Mesenchymal stem cell (in vitro differentiated cells and primary cell): ENCODE measurements at regions not wholly inside any gene's neighbourhood (a gene's known extent, or its start where the extent isn't known, plus 50 kb on each side); places are given as distances from the start of the nearest gene placed in this dataset.

Experiments used
- DNase-seq: peaks from one replicate; pipeline ENCODE4 v3.0.0-alpha.2; 2013
- H2AFZ ChIP-seq: one replicate; pipeline ENCODE4 v1.6.1; 2013; ENCODE audit warnings: low read depth, mild to moderate bottlenecking, control low read depth, inconsistent platforms, low read length, moderate library complexity
- H2AK5ac ChIP-seq: 2 replicates; pipeline ENCODE4 v1.6.1; 2013; ENCODE audit warnings: low read length, moderate library complexity, mild to moderate bottlenecking, inconsistent platforms; ENCODE audit not compliant: severe bottlenecking
- H2BK120ac ChIP-seq: one replicate; pipeline ENCODE4 v1.6.1; 2013; ENCODE audit warnings: low read depth, mild to moderate bottlenecking, inconsistent platforms, low read length, moderate library complexity
- H2BK12ac ChIP-seq, 2 experiments: one replicate each; pipeline ENCODE4 v1.6.1; 2013; ENCODE audit warnings: inconsistent platforms in 2 of 2, low read length in 2 of 2, mild to moderate bottlenecking in 2 of 2, moderate library complexity in 2 of 2, control low read depth in 1 of 2
- H2BK15ac ChIP-seq: one replicate; pipeline ENCODE4 v1.6.1; 2013; ENCODE audit warnings: mild to moderate bottlenecking, low read depth, inconsistent platforms; ENCODE audit not compliant: poor library complexity, severe bottlenecking
- H2BK5ac ChIP-seq: 2 replicates; pipeline ENCODE4 v1.6.1; 2013; ENCODE audit warnings: low read depth, mild to moderate bottlenecking, low read length, control low read depth, inconsistent platforms; ENCODE audit not compliant: poor library complexity, severe bottlenecking
- H3K14ac ChIP-seq, 2 experiments: one replicate each; pipeline ENCODE4 v1.6.1; 2013; ENCODE audit warnings: inconsistent platforms in 2 of 2, low read length in 2 of 2, control low read depth in 1 of 2, mild to moderate bottlenecking in 1 of 2, moderate library complexity in 1 of 2
- H3K18ac ChIP-seq, 2 experiments: one replicate each; pipeline ENCODE4 v1.6.1; 2013; ENCODE audit warnings: inconsistent platforms in 2 of 2, low read length in 2 of 2, control low read depth in 1 of 2, low read depth in 1 of 2, mild to moderate bottlenecking in 1 of 2
- H3K23ac ChIP-seq, 2 experiments: one replicate each; pipeline ENCODE4 v1.6.1; 2013; ENCODE audit warnings: inconsistent platforms in 2 of 2, low read length in 2 of 2, mild to moderate bottlenecking in 2 of 2, moderate library complexity in 2 of 2, control low read depth in 1 of 2
- H3K27ac ChIP-seq: 2 replicates; pipeline ENCODE4 v1.5.1; 2013; ENCODE audit warnings: mild to moderate bottlenecking, moderate library complexity, low read length, control low read depth, inconsistent platforms; ENCODE audit not compliant: poor library complexity, severe bottlenecking
- H3K27me3 ChIP-seq, 2 experiments: 2 replicates each; pipeline versions ENCODE4 v1.6.1 to v1.7.0; 2013; ENCODE audit warnings: low read length in 2 of 2, mild to moderate bottlenecking in 2 of 2, moderate library complexity in 2 of 2, control low read depth in 1 of 2, inconsistent platforms in 1 of 2; ENCODE audit not compliant: control insufficient read depth in 1 of 2, insufficient read depth in 1 of 2
- H3K36me3 ChIP-seq, 2 experiments: 2 replicates each; pipeline versions ENCODE4 v1.6.1 to v1.7.0; 2013; ENCODE audit warnings: low read length in 2 of 2, control low read depth in 1 of 2, inconsistent platforms in 1 of 2, low read depth in 1 of 2, mild to moderate bottlenecking in 1 of 2; ENCODE audit not compliant: insufficient read depth in 2 of 2, control insufficient read depth in 1 of 2
- H3K4ac ChIP-seq, 2 experiments: one replicate each; pipeline ENCODE4 v1.6.1; 2013; ENCODE audit warnings: inconsistent platforms in 2 of 2, low read length in 2 of 2, mild to moderate bottlenecking in 2 of 2, moderate library complexity in 2 of 2, control low read depth in 1 of 2, low read depth in 1 of 2
- H3K4me1 ChIP-seq: 2 replicates; pipeline ENCODE4 v1.6.1; 2013; ENCODE audit warnings: low read depth, low read length, control low read depth; ENCODE audit not compliant: control insufficient read depth, insufficient read depth
- H3K4me2 ChIP-seq: 2 replicates; pipeline ENCODE4 v1.6.1; 2013; ENCODE audit warnings: low read length, mild to moderate bottlenecking, inconsistent platforms; ENCODE audit not compliant: poor library complexity, severe bottlenecking
- H3K4me3 ChIP-seq, 2 experiments: 2 replicates each; pipeline versions ENCODE4 v1.5.1 to v1.7.0; 2013; ENCODE audit warnings: low read length in 2 of 2, mild to moderate bottlenecking in 2 of 2, control low read depth in 1 of 2, low read depth in 1 of 2; ENCODE audit not compliant: insufficient read depth in 1 of 2
- H3K79me1 ChIP-seq: replicated peaks from 2 replicates; pipeline ENCODE4 v1.6.1; 2013; ENCODE audit warnings: mild to moderate bottlenecking, control low read depth, low read length, inconsistent platforms; ENCODE audit not compliant: poor library complexity, severe bottlenecking
- H3K9ac ChIP-seq: 2 replicates; pipeline ENCODE4 v1.7.0; 2013; ENCODE audit warnings: mild to moderate bottlenecking, low read length, moderate library complexity
- H3K9me3 ChIP-seq: 2 replicates; pipeline ENCODE4 v1.7.0; 2013; ENCODE audit warnings: mild to moderate bottlenecking, low read length; ENCODE audit not compliant: control insufficient read depth
- H4K8ac ChIP-seq: one replicate; pipeline ENCODE4 v1.6.1; 2013; ENCODE audit warnings: inconsistent platforms, mild to moderate bottlenecking, low read length, moderate library complexity
- H4K91ac ChIP-seq: one replicate; pipeline ENCODE4 v1.6.1; 2013; ENCODE audit warnings: mild to moderate bottlenecking, low read length, inconsistent platforms
- WGBS: methylation state at CpG from one replicate; pipeline ENCODE4 v1.1.7; 2013; ENCODE audit warnings: mixed read lengths; 5-methylcytosine and 5-hydroxymethylcytosine counted together

DNA sequence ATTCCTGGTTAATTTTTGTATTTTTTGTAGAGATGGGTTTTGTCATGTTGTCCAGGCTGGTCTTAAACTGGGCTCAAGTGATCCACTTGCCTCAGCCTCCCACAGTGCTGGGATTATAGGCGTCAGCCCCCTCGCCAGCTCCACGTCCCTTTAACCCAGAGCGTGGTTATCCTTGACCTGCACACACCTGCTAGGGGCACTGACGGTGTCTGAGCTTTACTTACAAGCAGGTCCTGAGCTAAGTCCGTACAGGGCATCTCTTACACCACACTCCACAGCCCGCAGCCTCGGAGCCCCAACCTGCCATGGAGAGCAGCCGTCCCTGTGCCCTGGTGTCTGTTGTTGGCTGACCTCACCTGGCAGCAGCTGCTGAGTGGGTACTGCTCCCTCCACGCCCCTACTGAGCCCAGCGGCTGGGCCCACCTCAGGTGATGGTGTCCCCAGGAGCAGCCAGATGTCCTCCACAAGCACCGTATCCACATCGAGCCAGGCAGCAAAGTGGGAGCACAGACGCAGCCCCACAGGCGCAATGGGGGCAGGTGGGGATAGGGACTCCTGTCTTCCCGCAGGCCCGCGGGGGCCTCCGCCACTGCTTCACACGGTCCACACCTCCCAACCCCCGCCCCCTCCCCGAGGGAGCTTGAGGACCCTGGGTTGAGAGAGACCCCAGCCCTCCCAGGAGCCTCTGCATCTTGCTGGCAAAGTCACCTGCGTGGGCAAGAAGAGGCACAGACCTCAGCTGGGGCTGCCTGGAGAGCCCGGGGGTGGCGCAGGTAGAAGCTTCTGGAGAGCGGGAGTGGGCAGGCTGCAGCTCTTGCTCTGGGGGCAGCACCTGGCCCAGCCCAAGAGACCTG is 325.4 kb upstream of the SFSWAP start:
- Histone ChIP-seq H3K4me3 (no peak overlapping the region), H2BK12ac (no peak overlapping the region), H3K27ac (no peak overlapping the region), H3K14ac (no peak overlapping the region), H4K91ac (no peak overlapping the region), H3K36me3 (no peaks in the 10 kb centered on the region), H3K23ac (no peak overlapping the region), H2BK15ac (no peak overlapping the region), H2AK5ac (no peak overlapping the region), H2BK120ac (no peak overlapping the region), H3K27me3 (peaks cover 0 to 55% of the 10 kb centered on the region in 2 experiments), H3K9me3 (no peaks in the 10 kb centered on the region), H3K18ac (no peak overlapping the region), H3K4me2 (no peak overlapping the region), H3K9ac (no peak overlapping the region), H2AFZ (no peak overlapping the region), H3K79me1 (no peaks in the 10 kb centered on the region), H3K4ac (no peak overlapping the region), H2BK5ac (no peak overlapping the region), H4K8ac (no peak overlapping the region), H3K4me1 (no peaks in the 10 kb centered on the region)
- no peak for DNase-seq
- whole genome bisulfite sequencing = 81% methylated on average over 26 of the region's 26 CpGs

DNA sequence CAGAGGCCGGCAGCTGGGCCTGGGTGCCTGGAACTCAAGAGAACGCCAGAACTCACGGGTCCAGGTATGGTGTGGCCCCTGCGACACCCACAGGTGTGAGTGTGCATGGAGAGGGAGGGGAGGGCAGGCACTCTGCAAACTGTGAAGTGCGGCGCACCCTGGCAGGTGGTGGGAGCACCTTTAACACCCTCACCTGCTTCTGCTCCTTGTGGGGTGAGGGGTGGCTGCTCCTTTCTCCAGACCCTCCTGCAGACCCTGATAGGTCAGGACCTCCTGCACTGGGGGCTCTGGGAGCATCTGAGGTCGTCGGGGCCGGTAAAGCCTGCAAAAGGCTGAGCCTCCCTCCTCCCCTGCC is 324.7 kb upstream of the SFSWAP start:
- no peak overlapping the region for H3K9ac ChIP-seq
- 80% methylated on average over 5 of the region's 9 CpGs for WGBS
- no peaks in the 10 kb centered on the region for H3K36me3 ChIP-seq
- no peak overlapping the region for H2BK15ac ChIP-seq
- no peak overlapping the region for H3K4ac ChIP-seq
- no peaks in the 10 kb centered on the region for H3K9me3 ChIP-seq
- H3K79me1 ChIP-seq = no peaks in the 10 kb centered on the region
- H3K14ac ChIP-seq = no peak overlapping the region
- no peak overlapping the region for H3K27ac ChIP-seq
- no peaks in the 10 kb centered on the region for H3K4me1 ChIP-seq
- peaks cover 0 to 54% of the 10 kb centered on the region in 2 experiments for H3K27me3 ChIP-seq
- H2AFZ ChIP-seq = no peak overlapping the region
- H2BK5ac ChIP-seq = no peak overlapping the region
- H3K18ac ChIP-seq = no peak overlapping the region
- no peak overlapping the region for H3K4me2 ChIP-seq
- no peak overlapping the region for H3K23ac ChIP-seq
- H2AK5ac ChIP-seq = no peak overlapping the region
- no peak overlapping the region for H3K4me3 ChIP-seq
- H2BK120ac ChIP-seq = no peak overlapping the region
- H2BK12ac ChIP-seq = no peak overlapping the region
- peak overlapping the region; percentile 50 for H4K91ac ChIP-seq
- no peak for DNase-seq
- no peak overlapping the region for H4K8ac ChIP-seq

DNA sequence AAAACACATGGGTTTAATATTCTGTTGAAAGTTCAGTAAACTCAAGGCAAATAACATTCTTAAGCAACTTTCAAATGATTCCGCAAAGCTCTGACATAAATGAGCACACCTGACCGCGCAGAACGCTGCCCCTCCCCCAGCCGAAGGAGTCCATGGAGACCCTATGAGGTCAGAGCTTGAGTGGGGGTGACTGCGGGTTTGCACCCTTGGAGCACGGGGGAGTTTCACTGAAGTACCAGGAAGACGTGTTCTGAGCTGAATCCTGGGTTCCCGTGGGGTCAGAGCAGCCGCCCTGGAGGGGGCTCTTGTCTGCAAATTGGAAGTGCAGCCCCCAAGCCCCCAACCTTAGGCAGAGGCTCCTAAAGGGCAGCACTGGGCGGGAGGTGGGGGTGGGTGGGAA is 324.1 kb upstream of the SFSWAP start:
- H3K9ac ChIP-seq = no peak overlapping the region
- peaks cover 0 to 52% of the 10 kb centered on the region in 2 experiments for H3K27me3 ChIP-seq
- H3K23ac ChIP-seq = no peak overlapping the region
- no peak overlapping the region for H2BK5ac ChIP-seq
- no peak overlapping the region for H3K4ac ChIP-seq
- no peak overlapping the region for H3K4me2 ChIP-seq
- H2BK12ac ChIP-seq = no peak overlapping the region
- no peak overlapping the region for H2BK120ac ChIP-seq
- no peak overlapping the region for H2AK5ac ChIP-seq
- H3K9me3 ChIP-seq = no peaks in the 10 kb centered on the region
- H3K4me1 ChIP-seq = no peaks in the 10 kb centered on the region
- H4K8ac ChIP-seq = no peak overlapping the region
- H3K79me1 ChIP-seq = no peaks in the 10 kb centered on the region
- no peak overlapping the region for H4K91ac ChIP-seq
- WGBS = 89% methylated on average over 11 of the region's 11 CpGs
- H3K18ac ChIP-seq = no peak overlapping the region
- H3K27ac ChIP-seq = no peak overlapping the region
- H3K36me3 ChIP-seq = no peaks in the 10 kb centered on the region
- H3K14ac ChIP-seq = no peak overlapping the region
- no peak overlapping the region for H3K4me3 ChIP-seq
- no peak overlapping the region for H2AFZ ChIP-seq
- H2BK15ac ChIP-seq = no peak overlapping the region
- DNase-seq = no peak

DNA sequence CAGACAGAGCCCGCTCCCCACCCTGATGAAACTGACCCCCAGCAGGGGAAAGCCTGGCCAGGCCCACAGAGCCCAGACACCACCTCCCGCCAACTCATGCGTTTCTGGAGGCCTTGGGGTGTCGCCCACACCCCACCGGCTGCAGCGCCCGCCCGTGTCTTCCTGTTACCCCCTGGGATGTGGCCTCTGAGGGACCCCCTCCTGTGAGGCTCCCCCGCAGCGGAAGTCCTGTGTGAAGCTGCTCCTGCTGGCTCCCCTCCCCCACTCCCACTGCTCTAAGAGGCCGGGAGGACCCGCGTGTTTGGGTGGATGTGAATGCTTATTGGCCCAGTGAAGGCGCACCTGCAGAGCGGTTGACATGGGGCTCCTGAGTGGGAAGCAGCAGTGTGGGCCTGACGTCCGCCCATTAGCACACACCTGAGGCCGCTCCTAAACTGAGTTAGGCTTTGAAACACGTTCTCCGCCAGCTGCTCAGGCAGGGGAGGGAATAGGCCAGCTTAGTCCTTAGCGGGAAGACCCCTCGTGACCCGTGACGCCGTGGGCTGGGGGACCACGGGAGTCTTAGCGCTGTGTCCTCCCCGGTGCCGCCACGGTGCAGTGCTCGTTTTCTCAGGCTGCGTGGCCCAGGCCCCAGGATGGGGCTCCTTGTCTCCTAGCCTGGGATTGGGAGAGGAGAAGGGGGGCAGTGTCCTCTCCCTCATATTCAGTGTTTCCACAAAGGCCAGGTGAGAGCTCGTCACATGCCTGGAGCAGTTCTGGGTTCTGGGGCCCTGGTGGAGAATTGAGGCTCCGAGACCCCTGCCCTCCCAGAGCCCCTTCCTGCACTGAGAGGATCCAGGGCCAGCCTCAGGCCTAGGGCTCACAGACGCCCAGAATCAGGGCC is 323.4 kb upstream of the SFSWAP start:
- H3K36me3 ChIP-seq = no peaks in the 10 kb centered on the region
- no peaks in the 10 kb centered on the region for H3K4me1 ChIP-seq
- no peak overlapping the region for H3K4me3 ChIP-seq
- no peak overlapping the region for H2BK120ac ChIP-seq
- no peak overlapping the region for H4K91ac ChIP-seq
- H2BK5ac ChIP-seq = no peak overlapping the region
- H3K4ac ChIP-seq = no peak overlapping the region
- no peak overlapping the region for H3K4me2 ChIP-seq
- H2AFZ ChIP-seq = no peak overlapping the region
- H4K8ac ChIP-seq = no peak overlapping the region
- no peak overlapping the region for H2BK12ac ChIP-seq
- no peaks in the 10 kb centered on the region for H3K9me3 ChIP-seq
- H3K9ac ChIP-seq = no peak overlapping the region
- WGBS = 74% methylated on average over 29 of the region's 35 CpGs
- no peak overlapping the region for H3K23ac ChIP-seq
- no peaks in the 10 kb centered on the region for H3K79me1 ChIP-seq
- no peak overlapping the region for H3K27ac ChIP-seq
- DNase-seq = no peak
- no peak overlapping the region for H3K18ac ChIP-seq
- peaks cover 0 to 50% of the 10 kb centered on the region in 2 experiments for H3K27me3 ChIP-seq
- no peak overlapping the region for H2AK5ac ChIP-seq
- no peak overlapping the region for H3K14ac ChIP-seq
- H2BK15ac ChIP-seq = no peak overlapping the region
